Osteoblast (primary cell): ENCODE measurements at regions not wholly inside any gene's neighbourhood (a gene's known extent, or its start where the extent isn't known, plus 50 kb on each side); places are given as distances from the start of the nearest gene placed in this dataset.
"Not testable (repeated sequence)": the region's sequence is repeated elsewhere in the genome, so short reads cannot be mapped to it uniquely, and the experiment has no call there.

Experiments used
- DNase-seq: peaks from one replicate; pipeline ENCODE4 v3.0.0; 2011; ENCODE audit warnings: low spot score, mixed read lengths; ENCODE audit not compliant: insufficient read length; ENCODE audit errors: missing footprints
- H2AFZ ChIP-seq: 2 replicates; pipeline ENCODE4 v1.6.0; 2011; ENCODE audit warnings: mild to moderate bottlenecking, low read length
- H3K27ac ChIP-seq: 2 replicates; pipeline ENCODE4 v1.5.1; 2011; ENCODE audit warnings: mild to moderate bottlenecking, low read depth, low read length, moderate library complexity
- H3K27me3 ChIP-seq: 2 replicates; pipeline ENCODE4 v1.6.0; 2012; ENCODE audit warnings: mild to moderate bottlenecking, control low read depth, inconsistent platforms, low read length, moderate library complexity; ENCODE audit not compliant: insufficient read depth
- H3K36me3 ChIP-seq: 2 replicates; pipeline ENCODE4 v1.5.1; 2011; ENCODE audit warnings: mild to moderate bottlenecking, low read length, control low read depth, moderate library complexity; ENCODE audit not compliant: insufficient read depth
- H3K4me1 ChIP-seq: 2 replicates; pipeline ENCODE4 v1.5.1; 2011; ENCODE audit warnings: mild to moderate bottlenecking, low read length, control low read depth, moderate library complexity; ENCODE audit not compliant: insufficient read depth
- H3K4me2 ChIP-seq: 2 replicates; pipeline ENCODE4 v1.6.0; 2011; ENCODE audit warnings: mild to moderate bottlenecking, low read length; ENCODE audit not compliant: insufficient read depth
- H3K4me3 ChIP-seq: fragments of 200-600 bp; sonication (generic); 3 replicates; pipeline ENCODE4 v1.5.1; 2012; ENCODE audit warnings: mild to moderate bottlenecking, low read length, inconsistent platforms; ENCODE audit not compliant: insufficient read depth
- H3K79me2 ChIP-seq: 2 replicates; pipeline ENCODE4 v1.6.0; 2012; ENCODE audit warnings: mild to moderate bottlenecking, low read length, control low read depth, inconsistent platforms; ENCODE audit not compliant: insufficient read depth
- H3K9me3 ChIP-seq: 2 replicates; pipeline ENCODE4 v1.5.1; 2011; ENCODE audit warnings: low read depth, low read length, control low read depth
- H4K20me1 ChIP-seq: 2 replicates; pipeline ENCODE4 v1.6.0; 2012; ENCODE audit warnings: mild to moderate bottlenecking, low read length, control low read depth; ENCODE audit not compliant: insufficient read depth
- TF ChIP-seq, protein P1 (sequence below): IDR thresholded peaks from 2 replicates; pipeline ENCODE4 v1.5.1; 2011; ENCODE audit warnings: mild to moderate bottlenecking, low read depth, low read length, moderate library complexity; ENCODE audit errors: extremely low read depth

DNA sequence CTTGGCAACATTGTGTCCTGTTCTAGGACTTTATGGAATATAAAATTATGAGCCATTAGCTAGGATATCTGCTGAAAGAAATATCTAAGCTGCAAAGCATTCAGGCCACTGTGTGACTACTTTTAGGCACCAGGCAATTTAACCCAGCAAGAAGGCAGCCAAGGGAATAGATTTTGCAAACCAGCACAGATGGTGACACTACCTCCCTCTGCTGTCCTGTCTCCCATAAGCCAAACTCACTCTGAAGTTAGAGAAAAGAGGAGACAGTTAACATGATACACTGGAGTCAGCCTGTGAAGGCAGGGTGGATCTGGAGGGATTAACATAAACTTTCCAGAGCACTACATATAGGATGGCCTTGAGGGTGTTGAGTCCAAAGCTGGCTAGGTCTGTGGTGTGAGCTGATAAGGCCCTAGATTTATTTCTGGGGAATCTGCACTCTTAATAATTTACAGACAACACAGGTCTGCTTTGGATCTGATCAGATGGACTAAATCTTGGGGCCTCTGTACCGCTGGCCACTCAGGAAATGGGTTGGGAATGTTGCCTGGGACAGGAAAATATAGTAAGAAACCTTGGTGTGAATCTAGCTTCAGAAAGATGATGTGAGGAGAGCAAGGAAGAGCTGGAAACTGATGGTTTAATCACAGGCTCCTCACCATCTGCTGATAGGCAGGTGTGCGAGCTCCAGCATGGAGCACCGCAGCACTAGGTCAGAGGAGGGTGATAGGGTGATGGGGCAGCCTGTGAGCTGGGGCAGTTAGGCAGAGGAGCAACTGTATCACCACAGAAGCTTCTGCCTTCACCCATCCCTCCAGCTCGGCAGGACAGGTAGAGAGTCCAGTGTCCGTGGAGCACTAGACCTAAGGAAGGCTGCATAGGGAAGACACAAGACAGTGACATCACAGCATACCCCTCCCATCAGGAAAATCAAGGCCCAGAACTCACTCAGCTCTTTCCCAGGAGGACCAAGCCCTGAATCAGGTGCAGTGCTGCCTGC lies 229.9 kb upstream of the PRSS1 start:
- peaks cover 5% of the 10 kb centered on the region for H3K27me3 ChIP-seq
- H3K27ac ChIP-seq = no peak overlapping the region
- H3K79me2 ChIP-seq = no peaks in the 10 kb centered on the region
- DNase-seq = no peak
- H3K4me1 ChIP-seq = peaks cover 11% of the 10 kb centered on the region
- H4K20me1 ChIP-seq = no peaks in the 10 kb centered on the region
- H2AFZ ChIP-seq = no peak overlapping the region
- H3K4me2 ChIP-seq = no peak overlapping the region
- no peaks in the 10 kb centered on the region for H3K36me3 ChIP-seq
- no peak overlapping the region for H3K4me3 ChIP-seq
- TF ChIP-seq, protein P1, sequence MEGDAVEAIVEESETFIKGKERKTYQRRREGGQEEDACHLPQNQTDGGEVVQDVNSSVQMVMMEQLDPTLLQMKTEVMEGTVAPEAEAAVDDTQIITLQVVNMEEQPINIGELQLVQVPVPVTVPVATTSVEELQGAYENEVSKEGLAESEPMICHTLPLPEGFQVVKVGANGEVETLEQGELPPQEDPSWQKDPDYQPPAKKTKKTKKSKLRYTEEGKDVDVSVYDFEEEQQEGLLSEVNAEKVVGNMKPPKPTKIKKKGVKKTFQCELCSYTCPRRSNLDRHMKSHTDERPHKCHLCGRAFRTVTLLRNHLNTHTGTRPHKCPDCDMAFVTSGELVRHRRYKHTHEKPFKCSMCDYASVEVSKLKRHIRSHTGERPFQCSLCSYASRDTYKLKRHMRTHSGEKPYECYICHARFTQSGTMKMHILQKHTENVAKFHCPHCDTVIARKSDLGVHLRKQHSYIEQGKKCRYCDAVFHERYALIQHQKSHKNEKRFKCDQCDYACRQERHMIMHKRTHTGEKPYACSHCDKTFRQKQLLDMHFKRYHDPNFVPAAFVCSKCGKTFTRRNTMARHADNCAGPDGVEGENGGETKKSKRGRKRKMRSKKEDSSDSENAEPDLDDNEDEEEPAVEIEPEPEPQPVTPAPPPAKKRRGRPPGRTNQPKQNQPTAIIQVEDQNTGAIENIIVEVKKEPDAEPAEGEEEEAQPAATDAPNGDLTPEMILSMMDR = no peak
- no peaks in the 10 kb centered on the region for H3K9me3 ChIP-seq

DNA sequence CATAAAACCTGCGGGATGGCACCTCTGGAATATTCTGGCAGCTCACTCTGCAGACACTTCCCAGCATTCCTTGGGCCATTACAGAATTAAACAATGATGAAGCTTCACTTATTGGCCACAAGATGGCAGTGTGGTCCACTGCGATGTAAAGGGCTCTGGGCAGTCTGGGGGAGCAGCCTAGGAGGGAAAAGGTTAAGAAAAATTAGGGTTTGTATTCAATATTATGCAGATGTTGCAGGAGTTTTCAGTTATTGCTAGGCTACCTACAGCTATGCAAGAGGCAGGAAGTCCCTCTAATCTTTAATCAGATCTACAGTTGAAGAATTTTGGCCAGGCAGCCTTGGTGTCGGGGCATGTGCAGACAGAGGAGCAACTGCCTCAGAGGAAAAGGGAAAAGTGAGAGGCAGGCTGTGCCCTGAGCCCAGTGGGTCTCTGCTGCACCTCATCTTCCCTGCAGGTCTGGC lies 233.2 kb upstream of the PRSS1 start:
- TF ChIP-seq, protein P1 = peak; percentile 94
- no peak overlapping the region for H3K4me2 ChIP-seq
- no peak overlapping the region for H2AFZ ChIP-seq

DNA sequence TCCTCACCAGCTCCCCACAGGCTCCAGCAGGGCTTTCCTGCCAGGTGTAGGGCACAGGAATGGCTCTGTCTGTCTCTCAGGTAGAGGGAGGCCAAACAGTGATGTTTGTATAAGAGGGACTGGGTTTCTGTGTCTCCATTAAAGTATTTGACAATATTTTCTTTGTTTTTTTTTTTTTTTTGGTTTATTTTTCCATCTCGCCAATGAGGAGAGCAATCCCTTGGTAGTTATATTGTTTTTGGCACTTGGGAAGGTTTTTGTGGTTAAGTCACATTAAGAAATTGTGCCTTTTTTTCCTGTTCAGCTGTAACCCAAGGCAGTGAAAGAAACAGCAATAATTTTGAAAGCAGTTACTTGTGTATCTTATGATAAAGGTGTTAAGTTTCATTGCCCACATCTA lies 234.6 kb upstream of the PRSS1 start:
- Histone ChIP-seq H3K4me1 (peaks cover 26% of the 10 kb centered on the region), H3K4me2 (peak overlapping the region; percentile 19)
- not testable (repeated sequence) for H3K36me3 ChIP-seq, H2AFZ ChIP-seq, H3K79me2 ChIP-seq, H4K20me1 ChIP-seq, H3K9me3 ChIP-seq, DNase-seq, H3K27ac ChIP-seq, H3K4me3 ChIP-seq, H3K27me3 ChIP-seq

More for the DNA sequence above, 233.2 kb upstream of the PRSS1 start:
- Histone ChIP-seq H3K4me3 (no peak overlapping the region), H3K4me1 (peaks cover 26% of the 10 kb centered on the region), H3K9me3 (no peaks in the 10 kb centered on the region), H3K27ac (no peak overlapping the region), H3K79me2 (no peaks in the 10 kb centered on the region), H3K36me3 (no peaks in the 10 kb centered on the region), H4K20me1 (no peaks in the 10 kb centered on the region), H3K27me3 (no peaks in the 10 kb centered on the region)
- peak; percentile 56 for DNase-seq

DNA sequence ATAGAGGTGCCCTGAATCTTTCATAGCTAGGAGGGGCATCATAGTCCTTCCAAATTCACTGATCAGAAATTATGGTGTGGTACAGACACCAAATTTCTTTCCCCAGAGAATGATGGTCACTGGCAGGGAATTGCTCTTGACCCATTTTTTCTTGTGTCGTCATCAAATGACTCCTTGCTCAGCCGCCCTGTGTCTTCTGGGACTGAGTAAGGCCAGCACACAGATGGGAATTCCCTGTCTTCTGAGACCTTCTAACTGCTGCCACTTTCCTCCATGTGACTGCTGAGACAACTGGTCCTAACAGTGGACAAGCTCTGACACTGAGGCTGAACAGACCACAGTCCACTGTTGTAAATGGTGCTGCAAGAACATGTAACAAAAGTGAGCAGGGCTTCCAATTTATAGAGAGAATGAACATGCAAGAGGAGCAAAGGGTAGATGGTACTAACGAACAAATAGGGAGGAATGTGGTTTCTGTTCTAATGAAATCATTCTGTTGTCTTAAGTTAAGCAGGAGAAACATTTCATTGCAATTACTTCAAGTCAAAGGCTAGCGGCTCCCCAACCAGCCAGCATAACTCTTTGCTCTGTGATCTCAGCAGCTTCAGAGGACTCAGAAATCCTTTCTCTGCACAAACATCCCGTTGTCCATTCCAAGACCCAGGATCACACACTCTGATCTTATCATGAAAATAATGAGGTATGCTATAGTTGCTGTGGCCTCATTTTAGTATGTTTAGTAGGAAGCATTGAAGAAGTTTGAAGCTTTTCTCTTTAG lies 235.9 kb upstream of the PRSS1 start:
- Histone ChIP-seq H4K20me1 (no peaks in the 10 kb centered on the region), H2AFZ (no peak overlapping the region), H3K27me3 (peaks cover 6% of the 10 kb centered on the region), H3K36me3 (no peaks in the 10 kb centered on the region), H3K79me2 (no peaks in the 10 kb centered on the region), H3K4me3 (no peak overlapping the region), H3K27ac (no peak overlapping the region), H3K9me3 (no peaks in the 10 kb centered on the region), H3K4me1 (peaks cover 26% of the 10 kb centered on the region), H3K4me2 (no peak overlapping the region)
- DNase-seq = no peak
- TF ChIP-seq, protein P1 = no peak
